Caki2 (cell line): ENCODE measurements at regions not wholly inside any gene's neighbourhood (a gene's known extent, or its start where the extent isn't known, plus 50 kb on each side); places are given as distances from the start of the nearest gene placed in this dataset.
"Not testable (repeated sequence)": the region's sequence is repeated elsewhere in the genome, so short reads cannot be mapped to it uniquely, and the experiment has no call there.

Source experiments
- DNase-seq: peaks from one replicate; pipeline ENCODE4 v3.0.0-alpha.2; 2015; ENCODE audit warnings: low read depth
- in situ Hi-C: cut with HindIII; loops from 2 replicates; pipeline ENCODE4 v1.10.0; 2016; ENCODE audit warnings: low sequenced_read_pairs, low pct_unique_long_range_greater_than_20kb, mixed read lengths

DNA sequence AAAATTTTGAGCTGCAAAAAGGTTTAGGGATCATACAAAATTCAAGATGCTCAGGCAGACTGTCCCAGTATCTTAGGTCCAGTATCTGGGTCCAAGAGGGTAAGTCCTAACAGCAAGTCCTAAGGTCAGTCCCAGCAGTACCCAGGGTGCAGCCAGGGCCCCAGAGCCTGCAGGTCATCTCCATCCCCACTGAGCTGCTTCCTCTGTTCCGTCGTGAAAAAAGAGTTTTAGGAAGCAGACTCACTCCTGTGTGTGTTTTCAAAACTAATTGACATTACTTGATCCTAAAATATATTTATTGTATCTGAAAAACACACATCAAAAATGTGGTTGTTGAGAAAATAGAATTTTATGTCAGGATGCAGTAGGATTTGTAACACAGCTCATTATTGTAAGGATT, 69.9 kb upstream of the ALKAL2 start:
- no peak for DNase-seq

DNA sequence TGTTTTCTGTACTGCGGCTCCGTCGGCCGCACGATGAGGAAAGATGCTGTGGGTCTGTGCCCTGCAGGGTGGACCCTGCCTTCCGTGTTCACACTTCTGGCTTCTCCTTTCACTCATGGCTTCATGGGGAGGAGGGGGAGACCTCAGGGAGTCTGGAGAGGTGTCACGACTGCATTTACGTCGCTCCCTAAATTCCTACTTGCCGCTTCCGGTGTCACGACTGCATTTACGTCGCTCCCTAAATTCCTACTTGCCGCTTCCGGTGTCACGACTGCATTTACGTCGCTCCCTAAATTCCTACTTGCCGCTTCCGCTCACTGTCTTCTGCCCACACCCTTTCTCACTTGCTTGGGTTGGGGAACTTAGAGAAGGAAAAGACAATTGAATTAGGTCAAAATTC, 68.4 kb upstream of the ALKAL2 start:
- in situ Hi-C loops, DNase-seq: not testable (repeated sequence)

More for the DNA sequence above, 69.9 kb upstream of the ALKAL2 start:
- in situ Hi-C loops, result no loop called here

DNA sequence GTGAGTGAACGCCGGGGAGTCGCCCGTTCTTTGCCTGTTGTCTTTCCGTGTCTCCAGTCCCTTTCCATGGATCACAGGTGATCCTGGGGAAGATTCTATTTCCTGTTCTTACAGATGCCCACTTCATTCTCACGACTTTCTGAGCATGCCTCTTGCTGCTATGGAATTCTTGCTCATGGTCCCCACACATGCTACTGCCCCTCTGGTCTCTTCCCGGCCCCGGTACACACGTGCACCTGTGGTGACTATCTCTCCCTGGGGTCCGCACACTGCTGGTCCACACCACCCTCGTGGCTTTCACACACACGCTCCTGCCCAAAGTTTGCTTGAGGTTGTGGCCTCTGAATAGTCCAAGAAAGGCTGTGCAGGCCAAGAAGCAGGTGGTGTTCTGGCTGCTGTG, 67.9 kb upstream of the ALKAL2 start:
- in situ Hi-C loops, result no loop called here
- no peak for DNase-seq

DNA sequence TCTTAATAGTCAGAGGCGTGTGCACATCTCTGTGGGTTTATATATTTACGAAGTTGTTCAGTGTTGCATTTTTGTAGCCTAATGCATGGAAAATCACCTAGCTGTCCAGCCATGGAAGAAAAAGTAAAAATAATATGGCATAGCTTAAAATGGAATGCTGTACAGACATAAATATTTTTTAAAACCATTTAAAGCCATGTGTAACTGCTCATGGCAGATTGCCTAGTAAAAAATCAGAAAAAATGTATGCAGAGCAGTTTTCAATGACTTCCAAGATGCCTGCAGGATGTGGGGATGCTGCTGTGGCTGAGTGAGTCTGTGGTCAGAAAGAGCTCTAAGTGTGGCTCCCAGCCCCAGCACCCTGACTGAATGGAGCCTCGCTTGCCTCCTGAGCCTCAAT, 64.8 kb upstream of the ALKAL2 start:
- in situ Hi-C loops, result no loop called here
- DNase-seq, result no peak

DNA sequence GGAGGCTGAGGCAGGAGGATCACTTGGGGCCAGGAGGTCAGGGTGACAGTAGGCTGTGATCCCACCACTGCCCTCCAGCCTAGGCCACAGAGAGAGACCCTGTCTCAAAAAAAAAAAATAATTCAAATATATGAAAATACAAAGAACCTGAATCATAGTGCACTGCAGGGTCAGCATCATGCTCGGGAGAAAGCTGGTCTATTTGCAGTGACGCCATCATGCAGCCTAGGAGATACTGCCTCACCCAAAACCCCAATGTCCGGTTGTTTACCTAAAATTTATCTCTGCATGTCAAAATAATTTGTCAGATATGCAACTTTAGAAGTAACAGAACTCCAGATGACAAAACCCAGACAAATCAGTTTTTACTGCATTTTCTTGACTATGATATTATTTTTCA, 61.5 kb upstream of the ALKAL2 start:
- DNase-seq, result no peak
- in situ Hi-C loops, result no loop called here

DNA sequence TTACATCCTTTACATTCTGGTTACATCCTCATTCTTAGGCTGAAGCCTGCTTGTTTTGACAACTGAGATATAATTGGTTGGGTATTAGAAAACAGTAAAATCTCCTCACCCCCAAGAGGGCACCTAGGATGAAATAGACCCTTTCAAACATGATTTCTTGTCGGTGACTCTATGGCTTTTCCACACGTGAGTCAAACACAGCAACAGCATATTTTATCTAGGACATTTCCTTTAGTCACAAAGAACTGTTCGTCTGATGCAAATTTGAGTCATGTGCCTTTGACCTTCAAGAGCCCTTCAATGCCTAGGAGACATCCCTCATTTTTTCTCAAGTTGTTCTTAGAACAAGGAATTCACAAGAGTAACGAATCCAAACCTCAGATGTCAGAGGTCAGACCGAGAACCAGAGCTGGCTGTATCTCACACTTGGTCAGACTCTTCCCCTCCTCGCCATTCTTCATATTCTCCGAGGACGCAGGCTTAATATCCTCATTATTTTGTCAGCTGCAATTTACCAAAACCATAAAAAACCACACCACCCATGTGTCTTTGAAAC, 60.5 kb upstream of the ALKAL2 start:
- in situ Hi-C loops, result no loop called here
- DNase-seq, result no peak

DNA sequence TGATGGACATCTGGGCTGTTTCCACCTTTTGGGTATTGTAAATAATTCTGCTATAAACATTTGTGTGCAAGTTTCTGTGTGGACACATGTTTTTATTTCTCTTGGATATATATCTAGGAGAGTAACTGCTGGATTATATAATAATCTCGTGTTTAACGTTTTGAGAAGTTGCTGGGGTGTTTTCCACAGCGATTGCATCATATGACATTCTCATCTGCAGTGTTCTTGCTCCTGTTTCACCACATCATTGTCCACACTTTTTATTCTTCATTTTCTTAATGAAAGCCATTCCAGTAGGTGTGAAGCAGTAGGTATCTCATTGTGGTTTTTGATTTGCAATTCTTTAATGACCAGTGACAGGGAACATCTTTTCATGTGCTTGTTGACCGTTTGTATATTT, 56.9 kb upstream of the ALKAL2 start:
- in situ Hi-C loops, result no loop called here
- DNase-seq, result no peak

DNA sequence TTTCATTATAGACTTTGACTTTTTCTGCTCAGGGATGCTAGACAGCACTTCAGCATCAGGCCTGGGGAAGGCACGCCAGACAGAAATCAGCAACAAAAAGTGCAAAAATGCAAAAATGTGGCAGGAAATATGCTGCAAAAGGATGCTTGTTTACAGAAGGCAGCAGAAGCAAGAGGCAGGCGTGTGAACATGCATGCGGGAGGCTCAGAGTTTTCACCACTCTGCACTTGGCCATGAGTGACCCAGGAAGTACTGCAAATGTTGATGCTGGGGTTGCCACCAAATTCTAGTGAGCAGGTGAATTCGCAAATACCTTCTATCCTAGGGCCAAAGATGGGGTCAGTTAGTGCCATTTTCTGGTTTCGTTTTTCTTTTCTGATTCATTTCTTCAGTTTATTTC, 55.5 kb upstream of the ALKAL2 start:
- in situ Hi-C loops, result no loop called here
- no peak for DNase-seq

DNA sequence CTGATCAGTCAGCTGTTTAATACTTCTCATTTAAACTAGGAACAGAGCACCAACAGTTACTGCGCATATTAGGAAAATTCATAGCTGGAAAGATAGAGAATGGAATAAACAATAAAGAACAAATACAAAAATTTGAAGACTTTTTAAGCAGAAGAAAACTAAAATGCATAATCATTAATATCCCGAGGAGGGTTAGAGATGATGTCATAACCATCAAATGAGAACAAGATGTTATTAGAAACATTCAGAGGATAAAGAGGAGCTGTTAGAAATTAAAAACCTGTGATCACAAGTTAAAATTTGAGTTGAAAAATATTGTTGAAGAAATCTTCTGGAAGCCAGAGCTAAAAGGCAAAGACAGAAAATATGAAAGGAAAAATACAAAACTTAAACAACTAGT, 54.0 kb upstream of the ALKAL2 start:
- in situ Hi-C loops, result no loop called here
- no peak for DNase-seq

DNA sequence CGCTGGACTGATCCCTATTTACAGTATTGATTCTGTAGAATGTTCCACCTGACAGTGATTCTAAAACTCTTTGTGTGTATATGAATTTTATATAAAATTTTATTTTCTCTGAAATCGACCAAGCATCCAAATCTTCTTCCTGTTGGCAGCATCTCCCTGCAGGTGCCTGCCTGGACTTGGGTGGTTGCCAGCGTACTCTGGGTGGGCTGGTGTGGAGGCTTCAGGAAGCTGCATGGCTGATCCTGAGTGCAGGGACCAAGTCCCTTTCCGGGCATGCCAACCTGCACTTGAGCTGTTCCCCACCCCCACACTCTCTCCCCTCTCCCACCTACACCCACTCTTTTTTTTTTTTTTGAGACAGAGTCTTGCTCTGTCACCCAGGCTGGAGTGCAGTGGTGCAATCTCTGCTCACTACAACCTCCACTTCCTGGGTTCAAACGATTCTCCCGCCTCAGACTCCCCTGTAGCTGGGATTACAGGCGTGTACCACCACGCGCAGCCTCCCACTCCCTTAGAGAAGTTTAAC, 53.2 kb upstream of the ALKAL2 start:
- in situ Hi-C loops, result no loop called here
- no peak for DNase-seq
